Neuronal stem cell (in vitro differentiated cells): ENCODE measurements at regions not wholly inside any gene's neighbourhood (a gene's known extent, or its start where the extent isn't known, plus 50 kb on each side); places are given as distances from the start of the nearest gene placed in this dataset.

Experiments used
- DNase-seq: peaks from one replicate; pipeline ENCODE4 v3.0.0-alpha.2; 2013; ENCODE audit warnings: low spot score
- H2AFZ ChIP-seq: one replicate; pipeline ENCODE4 v1.6.1; 2013; ENCODE audit warnings: mild to moderate bottlenecking, low read length, inconsistent platforms
- H2AK5ac ChIP-seq: 2 replicates; pipeline ENCODE4 v1.6.1; 2013; ENCODE audit warnings: low read depth, mild to moderate bottlenecking, inconsistent platforms, low read length, moderate library complexity, mixed read lengths
- H2BK120ac ChIP-seq: 2 replicates; pipeline ENCODE4 v1.6.1; 2013; ENCODE audit warnings: low read depth, mild to moderate bottlenecking, inconsistent platforms, low read length, moderate library complexity, mixed read lengths
- H2BK12ac ChIP-seq: one replicate; pipeline ENCODE4 v1.6.1; 2013; ENCODE audit warnings: low read length, inconsistent platforms
- H2BK15ac ChIP-seq: 2 replicates; pipeline ENCODE4 v1.6.1; 2013; ENCODE audit warnings: mild to moderate bottlenecking, low read length, inconsistent platforms, mixed read lengths
- H2BK5ac ChIP-seq: one replicate; pipeline ENCODE4 v1.6.1; 2013; ENCODE audit warnings: inconsistent platforms, mild to moderate bottlenecking, low read length, moderate library complexity
- H3K14ac ChIP-seq: one replicate; pipeline ENCODE4 v1.6.1; 2013; ENCODE audit warnings: low read length, inconsistent platforms
- H3K18ac ChIP-seq: 2 replicates; pipeline ENCODE4 v1.6.1; 2013; ENCODE audit warnings: low read length, inconsistent platforms
- H3K23ac ChIP-seq: 2 replicates; pipeline ENCODE4 v1.6.1; 2013; ENCODE audit warnings: low read depth, mild to moderate bottlenecking, mixed read lengths, low read length, inconsistent platforms; ENCODE audit not compliant: poor library complexity
- H3K27ac ChIP-seq: replicated peaks from 3 replicates; pipeline ENCODE4 v1.5.1; 2013; ENCODE audit warnings: low read length, inconsistent platforms
- H3K27me3 ChIP-seq, 3 experiments: 2 replicates each; pipeline ENCODE4 v1.6.1; 2013; ENCODE audit warnings: low read length in 3 of 3, mild to moderate bottlenecking in 2 of 3, inconsistent platforms in 1 of 3, low read depth in 1 of 3, mixed read lengths in 1 of 3, moderate library complexity in 1 of 3; ENCODE audit not compliant: control insufficient read depth in 3 of 3, insufficient read depth in 3 of 3
- H3K36me3 ChIP-seq, 2 donors: replicated peaks in 1 of 2; 2 replicates each; pipeline ENCODE4 v1.6.1; 2013; ENCODE audit warnings: low read length in 2 of 2; ENCODE audit not compliant: control insufficient read depth in 2 of 2, insufficient read depth in 2 of 2
- H3K4ac ChIP-seq: 2 replicates; pipeline ENCODE4 v1.6.1; 2013; ENCODE audit warnings: inconsistent platforms, mild to moderate bottlenecking, low read length, moderate library complexity
- H3K4me1 ChIP-seq, 2 donors: 1 replicate in 1 of 2; 2 replicates in 1 of 2; pipeline ENCODE4 v1.6.1; 2013; ENCODE audit warnings: low read length in 2 of 2, low read depth in 1 of 2; ENCODE audit not compliant: control insufficient read depth in 2 of 2, insufficient read depth in 1 of 2
- H3K4me2 ChIP-seq: one replicate; pipeline ENCODE4 v1.6.1; 2013; ENCODE audit warnings: mild to moderate bottlenecking, low read length, inconsistent platforms; ENCODE audit not compliant: insufficient read depth, poor library complexity, severe bottlenecking
- H3K4me3 ChIP-seq, 2 donors: 2 replicates each; pipeline ENCODE4 v1.5.1; 2013; ENCODE audit warnings: low read length in 2 of 2, mild to moderate bottlenecking in 2 of 2, inconsistent platforms in 1 of 2, moderate library complexity in 1 of 2
- H3K79me1 ChIP-seq: one replicate; pipeline ENCODE4 v1.6.1; 2013; ENCODE audit warnings: low read depth, mild to moderate bottlenecking, inconsistent platforms, low read length, moderate library complexity
- H3K9ac ChIP-seq: one replicate; pipeline ENCODE4 v1.6.1; 2013; ENCODE audit warnings: mild to moderate bottlenecking, low read depth, low read length, inconsistent platforms; ENCODE audit not compliant: poor library complexity
- H3K9me3 ChIP-seq, 2 donors: replicated peaks in 1 of 2; 2 replicates each; pipeline versions ENCODE3 to v1.6.1; 2013; ENCODE audit warnings: low read length in 2 of 2, mild to moderate bottlenecking in 2 of 2, inconsistent platforms in 1 of 2, low read depth in 1 of 2, mixed read lengths in 1 of 2, moderate library complexity in 1 of 2; ENCODE audit not compliant: control insufficient read depth in 2 of 2, insufficient read depth in 1 of 2
- H4K8ac ChIP-seq: one replicate; pipeline ENCODE4 v1.6.1; 2013; ENCODE audit warnings: low read depth, mild to moderate bottlenecking, inconsistent platforms, low read length, moderate library complexity
- H4K91ac ChIP-seq: one replicate; pipeline ENCODE4 v1.6.1; 2013; ENCODE audit warnings: low read length, low read depth, mild to moderate bottlenecking, inconsistent platforms; ENCODE audit not compliant: poor library complexity
- WGBS, 2 donors: extraction: QIAGEN DNeasy Blood & Tissue Kit; methylation state at CpG; one replicate each; pipeline ENCODE4 v1.1.7; 2013; ENCODE audit warnings: missing lambda C conversion rate in 2 of 2, mixed read lengths in 1 of 2; ENCODE audit not compliant: insufficient read length in 2 of 2, insufficient replicate concordance in 1 of 2; ENCODE audit errors: extremely low coverage in 2 of 2; 5-methylcytosine and 5-hydroxymethylcytosine counted together

GRCh38 chr6:138655828-138656227 lies 117.7 kb upstream of the CCDC28A start:
- DNase-seq = no peak
- H2BK12ac ChIP-seq = no peak overlapping the region
- H3K4me2 ChIP-seq = no peak overlapping the region
- H3K18ac ChIP-seq = no peak overlapping the region
- H3K4me3 ChIP-seq = no peak overlapping the region
- no peak overlapping the region for H3K4ac ChIP-seq
- H2AFZ ChIP-seq = no peak overlapping the region
- H3K9ac ChIP-seq = no peak overlapping the region
- no peak overlapping the region for H4K8ac ChIP-seq
- no peaks in the 10 kb centered on the region for H3K79me1 ChIP-seq
- no CpG with 5 or more reads among the region's 6 CpGs for WGBS, 2 donors
- H2BK120ac ChIP-seq = no peak overlapping the region
- H2AK5ac ChIP-seq = no peak overlapping the region
- no peaks in the 10 kb centered on the region for H3K27me3 ChIP-seq
- H2BK15ac ChIP-seq = no peak overlapping the region
- H3K14ac ChIP-seq = no peak overlapping the region
- H3K4me1 ChIP-seq = peaks cover 1 to 2% of the 10 kb centered on the region in 2 donors
- H2BK5ac ChIP-seq = no peak overlapping the region
- H3K23ac ChIP-seq = no peak overlapping the region
- H3K9me3 ChIP-seq = no peaks in the 10 kb centered on the region
- no peak overlapping the region for H4K91ac ChIP-seq
- H3K36me3 ChIP-seq = no peaks in the 10 kb centered on the region
- no peak overlapping the region for H3K27ac ChIP-seq

- Histone ChIP-seq H2BK12ac (no peak overlapping the region), H3K4me1 (peaks cover 1 to 2% of the 10 kb centered on the region in 2 donors), H3K14ac (no peak overlapping the region), H3K4ac (no peak overlapping the region), H3K9ac (no peak overlapping the region), H2AFZ (no peak overlapping the region), H4K8ac (no peak overlapping the region), H4K91ac (no peak overlapping the region), H2AK5ac (no peak overlapping the region), H2BK5ac (no peak overlapping the region), H3K4me3 (no peak overlapping the region), H3K18ac (no peak overlapping the region), H2BK120ac (no peak overlapping the region), H3K36me3 (no peaks in the 10 kb centered on the region), H3K27me3 (no peaks in the 10 kb centered on the region), H3K27ac (no peak overlapping the region), H2BK15ac (no peak overlapping the region), H3K9me3 (no peaks in the 10 kb centered on the region), H3K4me2 (no peak overlapping the region), H3K23ac (no peak overlapping the region), H3K79me1 (no peaks in the 10 kb centered on the region)
- DNase-seq = no peak
- no CpG with 5 or more reads among the region's 7 CpGs for WGBS, 2 donors
Measured at GRCh38 chr6:138656364-138657064, 117.1 kb upstream of the CCDC28A start.

GRCh38 chr6:138657065-138657425 lies 116.5 kb upstream of the CCDC28A start:
- H3K18ac ChIP-seq = no peak overlapping the region
- H2BK5ac ChIP-seq = no peak overlapping the region
- no peak overlapping the region for H3K4me3 ChIP-seq
- no peak overlapping the region for H2AK5ac ChIP-seq
- no peak overlapping the region for H3K23ac ChIP-seq
- no peaks in the 10 kb centered on the region for H3K79me1 ChIP-seq
- no peak overlapping the region for H3K27ac ChIP-seq
- no peak overlapping the region for H2BK12ac ChIP-seq
- H3K9ac ChIP-seq = no peak overlapping the region
- no peak overlapping the region for H3K4me2 ChIP-seq
- H4K91ac ChIP-seq = no peak overlapping the region
- H3K14ac ChIP-seq = no peak overlapping the region
- DNase-seq = no peak
- no peak overlapping the region for H2BK15ac ChIP-seq
- H3K4ac ChIP-seq = no peak overlapping the region
- no CpG with 5 or more reads among the region's 2 CpGs for WGBS, 2 donors
- H3K9me3 ChIP-seq = no peaks in the 10 kb centered on the region
- no peak overlapping the region for H2BK120ac ChIP-seq
- H2AFZ ChIP-seq = no peak overlapping the region
- H3K4me1 ChIP-seq = peaks cover 1 to 2% of the 10 kb centered on the region in 2 donors
- no peaks in the 10 kb centered on the region for H3K36me3 ChIP-seq
- no peaks in the 10 kb centered on the region for H3K27me3 ChIP-seq
- no peak overlapping the region for H4K8ac ChIP-seq

- H3K27ac ChIP-seq = no peak overlapping the region
- H2BK15ac ChIP-seq = no peak overlapping the region
- no peak overlapping the region for H2BK5ac ChIP-seq
- H3K36me3 ChIP-seq = no peaks in the 10 kb centered on the region
- H2BK120ac ChIP-seq = no peak overlapping the region
- H2AK5ac ChIP-seq = no peak overlapping the region
- no peak overlapping the region for H3K4me2 ChIP-seq
- no peak for DNase-seq
- no peaks in the 10 kb centered on the region for H3K9me3 ChIP-seq
- H3K4me3 ChIP-seq = no peak overlapping the region
- H3K4me1 ChIP-seq = peaks cover 0 to 1% of the 10 kb centered on the region in 2 donors
- H2AFZ ChIP-seq = no peak overlapping the region
- H3K14ac ChIP-seq = no peak overlapping the region
- H3K23ac ChIP-seq = no peak overlapping the region
- no peak overlapping the region for H4K8ac ChIP-seq
- H2BK12ac ChIP-seq = no peak overlapping the region
- H3K4ac ChIP-seq = no peak overlapping the region
- no peaks in the 10 kb centered on the region for H3K27me3 ChIP-seq
- WGBS, 2 donors = no CpG with 5 or more reads among the region's 2 CpGs
- H3K18ac ChIP-seq = no peak overlapping the region
- no peaks in the 10 kb centered on the region for H3K79me1 ChIP-seq
- no peak overlapping the region for H3K9ac ChIP-seq
- H4K91ac ChIP-seq = no peak overlapping the region
Measured at GRCh38 chr6:138659998-138660397, 113.6 kb upstream of the CCDC28A start.
